GM12878 (cell line): ENCODE measurements at regions not wholly inside any gene's neighbourhood (a gene's known extent, or its start where the extent isn't known, plus 50 kb on each side); places are given as distances from the start of the nearest gene placed in this dataset.

ENCODE experiments used
- CEBPZ ChIP-seq: fragments of 150-350 bp; IDR thresholded peaks from 2 replicates; pipeline ENCODE4 v1.6.1; 2016; ENCODE audit warnings: low read depth, low read length
- CUX1 ChIP-seq: IDR thresholded peaks from 2 replicates; pipeline ENCODE4 v1.6.1; 2012; ENCODE audit warnings: improper control_type of control experiment, low read depth, low read length; ENCODE audit not compliant: insufficient replicate concordance
- E2F8 ChIP-seq: fragments of 450-650 bp; IDR thresholded peaks from 2 replicates; pipeline ENCODE4 v1.6.1; 2018; ENCODE audit warnings: mild to moderate bottlenecking, low read depth, moderate library complexity; ENCODE audit not compliant: partially characterized antibody
- NFYA ChIP-seq: IDR thresholded peaks from 2 replicates; pipeline ENCODE4 v1.6.1; 2011; ENCODE audit warnings: low read depth, mild to moderate bottlenecking, low read length, improper control_type of control experiment, borderline replicate concordance
- RAD21 ChIP-seq: IDR thresholded peaks from 2 replicates; pipeline ENCODE4 v1.6.1; 2011; ENCODE audit warnings: mild to moderate bottlenecking, low read depth, low read length, moderate library complexity; ENCODE audit not compliant: insufficient read depth
- TAF1 ChIP-seq: IDR thresholded peaks from 2 replicates; pipeline ENCODE4 v1.6.1; 2011; ENCODE audit warnings: mild to moderate bottlenecking, low read depth, low read length, borderline replicate concordance
- USF2 ChIP-seq: IDR thresholded peaks from 2 replicates; pipeline ENCODE4 v1.6.1; 2011; ENCODE audit warnings: low read depth, low read length, improper control_type of control experiment, borderline replicate concordance
- TF ChIP-seq, protein P1 (sequence below): fragments of 450-650 bp; IDR thresholded peaks from 2 replicates; pipeline ENCODE4 v1.6.1; 2017; ENCODE audit warnings: mild to moderate bottlenecking
- TF ChIP-seq, protein P2 (sequence below): fragments of 150-350 bp; IDR thresholded peaks from 2 replicates; pipeline ENCODE4 v1.6.1; 2014; ENCODE audit warnings: mild to moderate bottlenecking, low read depth, low read length

DNA sequence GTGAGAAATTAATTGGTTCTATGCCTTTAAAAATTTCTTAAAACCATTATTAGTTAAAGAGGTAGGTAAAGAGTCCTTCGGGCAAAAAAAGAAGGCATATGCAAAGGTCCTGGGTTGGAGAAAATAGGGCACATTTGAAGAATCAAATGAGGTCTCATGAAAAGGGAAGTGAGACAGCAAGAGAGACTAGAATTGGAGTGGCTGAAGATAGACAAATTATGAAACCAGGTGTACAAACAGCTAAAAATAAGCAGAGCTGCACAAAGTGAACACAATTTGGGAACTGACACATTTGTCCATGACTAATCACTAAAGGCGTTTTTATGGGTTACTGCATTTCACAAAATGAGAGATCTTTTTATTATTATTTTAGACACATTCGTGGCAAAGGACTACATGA is 581.2 kb downstream of the PYDC2 start (continued):
- TF ChIP-seq USF2 (no peak), E2F8 (no peak), NFYA (no peak), CEBPZ (no peak), RAD21 (no peak), TAF1 (no peak), CUX1 (no peak)
- TF ChIP-seq, protein P1, sequence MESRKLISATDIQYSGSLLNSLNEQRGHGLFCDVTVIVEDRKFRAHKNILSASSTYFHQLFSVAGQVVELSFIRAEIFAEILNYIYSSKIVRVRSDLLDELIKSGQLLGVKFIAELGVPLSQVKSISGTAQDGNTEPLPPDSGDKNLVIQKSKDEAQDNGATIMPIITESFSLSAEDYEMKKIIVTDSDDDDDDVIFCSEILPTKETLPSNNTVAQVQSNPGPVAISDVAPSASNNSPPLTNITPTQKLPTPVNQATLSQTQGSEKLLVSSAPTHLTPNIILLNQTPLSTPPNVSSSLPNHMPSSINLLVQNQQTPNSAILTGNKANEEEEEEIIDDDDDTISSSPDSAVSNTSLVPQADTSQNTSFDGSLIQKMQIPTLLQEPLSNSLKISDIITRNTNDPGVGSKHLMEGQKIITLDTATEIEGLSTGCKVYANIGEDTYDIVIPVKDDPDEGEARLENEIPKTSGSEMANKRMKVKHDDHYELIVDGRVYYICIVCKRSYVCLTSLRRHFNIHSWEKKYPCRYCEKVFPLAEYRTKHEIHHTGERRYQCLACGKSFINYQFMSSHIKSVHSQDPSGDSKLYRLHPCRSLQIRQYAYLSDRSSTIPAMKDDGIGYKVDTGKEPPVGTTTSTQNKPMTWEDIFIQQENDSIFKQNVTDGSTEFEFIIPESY = no peak
- TF ChIP-seq, protein P2, sequence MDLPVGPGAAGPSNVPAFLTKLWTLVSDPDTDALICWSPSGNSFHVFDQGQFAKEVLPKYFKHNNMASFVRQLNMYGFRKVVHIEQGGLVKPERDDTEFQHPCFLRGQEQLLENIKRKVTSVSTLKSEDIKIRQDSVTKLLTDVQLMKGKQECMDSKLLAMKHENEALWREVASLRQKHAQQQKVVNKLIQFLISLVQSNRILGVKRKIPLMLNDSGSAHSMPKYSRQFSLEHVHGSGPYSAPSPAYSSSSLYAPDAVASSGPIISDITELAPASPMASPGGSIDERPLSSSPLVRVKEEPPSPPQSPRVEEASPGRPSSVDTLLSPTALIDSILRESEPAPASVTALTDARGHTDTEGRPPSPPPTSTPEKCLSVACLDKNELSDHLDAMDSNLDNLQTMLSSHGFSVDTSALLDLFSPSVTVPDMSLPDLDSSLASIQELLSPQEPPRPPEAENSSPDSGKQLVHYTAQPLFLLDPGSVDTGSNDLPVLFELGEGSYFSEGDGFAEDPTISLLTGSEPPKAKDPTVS = no peak
